Hypothalamus (tissue), 51 donors: ENCODE measurements at regions not wholly inside any gene's neighbourhood (a gene's known extent, or its start where the extent isn't known, plus 50 kb on each side); places are given as distances from the start of the nearest gene placed in this dataset.
A peak's percentile ranks its signal among the peaks of the same experiment; 100 is the strongest.
"Not testable (repeated sequence)": the region's sequence is repeated elsewhere in the genome, so short reads cannot be mapped to it uniquely, and the experiment has no call there.

Source experiments
- DNase-seq, 51 donors: peaks; one replicate each; lab custom pipeline; 2025; lab: John Stamatoyannopoulos, UW

DNA sequence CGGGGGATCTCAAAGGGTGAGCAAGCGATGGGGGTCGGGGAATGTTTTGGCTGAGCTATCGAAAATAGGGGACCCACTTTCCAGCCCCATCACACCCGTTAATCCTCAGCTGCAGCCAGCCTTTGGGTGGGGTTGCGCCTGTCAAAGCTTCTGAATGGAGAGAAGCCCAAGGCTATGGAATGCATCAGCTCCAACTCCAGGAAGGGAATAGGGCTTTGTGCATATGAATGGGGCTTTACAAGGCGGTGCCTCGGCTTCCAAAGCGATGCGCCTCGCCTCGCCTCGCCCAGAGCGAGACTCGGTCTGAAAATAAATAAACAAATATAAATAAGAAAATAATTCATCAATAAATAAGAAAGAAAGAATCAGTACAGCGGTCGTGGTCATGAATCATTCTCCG lies 751.4 kb upstream of the DEFB115 start:
- no peak for DNase-seq

DNA sequence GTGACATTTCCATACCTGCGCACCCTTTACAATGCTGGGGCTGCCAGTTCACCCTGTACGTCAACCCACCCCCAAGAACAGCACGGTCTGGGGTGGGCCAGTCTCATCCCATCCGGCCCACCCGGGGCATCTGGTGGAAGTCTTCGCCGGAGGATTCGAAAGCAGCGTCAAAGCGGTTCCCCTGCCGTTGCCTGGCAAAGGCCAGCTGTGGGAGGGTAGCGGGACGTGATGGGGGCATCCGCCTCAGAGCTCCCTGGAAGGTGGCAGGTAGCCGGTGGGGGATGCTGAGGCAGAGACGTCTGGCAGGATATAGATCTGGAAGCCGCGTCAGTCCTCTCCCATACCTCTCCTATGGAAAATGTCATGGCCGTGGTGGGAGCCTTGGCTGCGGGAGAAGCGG lies 749.1 kb upstream of the DEFB115 start:
- DNase-seq = not testable (repeated sequence)

DNA sequence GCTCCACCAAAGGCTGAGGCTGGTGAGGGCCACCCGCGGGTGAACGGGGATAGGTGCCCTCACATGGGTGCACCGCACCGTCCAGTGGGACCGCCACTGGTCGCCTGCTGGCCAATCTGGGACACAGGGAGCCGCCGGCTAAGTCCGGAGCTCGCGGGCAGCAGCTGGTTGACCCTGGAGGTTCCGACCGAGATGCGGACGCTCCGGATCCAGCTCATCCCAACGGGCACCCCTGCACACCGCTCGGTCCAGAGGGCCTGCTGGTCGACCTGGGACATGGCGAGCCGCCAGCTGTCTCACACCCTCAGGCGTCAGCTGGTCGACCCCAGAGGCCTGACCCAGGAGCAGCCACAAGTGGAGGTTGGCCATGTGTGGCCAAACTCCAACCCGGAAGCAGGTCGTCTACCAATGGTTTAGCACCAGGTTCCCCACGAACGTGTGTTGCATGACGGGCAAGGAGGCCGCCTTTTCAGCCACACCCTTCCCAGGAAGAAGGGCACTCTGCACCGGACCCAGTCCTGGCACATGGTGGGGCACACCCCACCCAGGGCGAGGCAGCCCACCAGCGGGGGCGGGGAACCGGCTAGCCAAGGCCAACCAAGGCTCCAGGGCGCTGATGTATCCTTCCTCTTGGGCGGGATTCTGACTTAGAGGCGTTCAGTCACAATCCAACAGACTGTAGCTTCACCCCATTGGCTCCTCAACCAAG lies 746.0 kb upstream of the DEFB115 start:
- no peak for DNase-seq

DNA sequence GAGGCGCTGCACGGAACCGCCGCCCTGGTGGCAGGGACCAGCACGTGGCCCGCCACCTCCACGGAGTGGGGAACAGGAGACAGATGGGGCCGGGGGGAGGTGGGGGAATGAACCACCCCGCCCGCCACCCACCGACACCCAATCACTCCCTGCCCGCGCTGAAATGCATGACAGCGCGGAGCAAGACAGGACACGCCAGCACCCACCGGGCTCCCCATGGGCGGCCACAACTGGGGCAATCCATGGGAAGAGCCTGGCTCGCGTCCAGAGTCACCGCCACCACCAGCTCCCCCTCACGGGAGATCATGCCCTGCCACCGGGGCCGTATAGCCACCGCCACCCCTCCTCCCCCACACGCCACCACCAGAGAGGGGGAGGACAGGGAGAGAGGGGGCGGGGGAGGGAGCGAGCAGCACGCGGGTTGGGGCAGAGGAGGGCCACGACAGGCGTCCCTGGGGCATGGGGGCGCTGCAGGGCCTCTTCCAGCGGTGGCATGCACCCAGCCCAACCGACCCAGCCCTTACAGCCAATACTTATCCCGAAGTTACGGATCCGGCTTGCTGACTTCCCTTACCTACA lies 744.3 kb upstream of the DEFB115 start:
- DNase-seq = no peak

DNA sequence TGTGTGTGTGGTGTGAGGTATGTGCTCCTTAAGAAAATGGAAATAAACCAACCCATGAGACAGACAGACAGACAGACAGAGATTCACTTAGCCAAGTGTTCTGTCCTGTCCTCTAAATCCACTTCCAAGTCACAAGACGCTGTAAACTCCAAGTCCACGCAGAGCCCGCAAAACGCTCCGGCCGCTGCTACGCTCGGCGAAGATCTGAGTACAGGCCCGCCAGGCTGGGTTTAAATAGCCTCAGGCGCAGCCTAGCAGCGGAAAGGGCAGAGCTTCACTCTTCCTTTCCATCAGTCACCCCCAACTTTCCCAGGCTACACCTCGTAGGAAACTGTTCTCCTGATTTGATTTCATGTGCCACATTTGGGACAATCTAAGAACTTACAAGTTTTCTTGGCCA lies 741.5 kb upstream of the DEFB115 start:
- not testable (repeated sequence) for DNase-seq

DNA sequence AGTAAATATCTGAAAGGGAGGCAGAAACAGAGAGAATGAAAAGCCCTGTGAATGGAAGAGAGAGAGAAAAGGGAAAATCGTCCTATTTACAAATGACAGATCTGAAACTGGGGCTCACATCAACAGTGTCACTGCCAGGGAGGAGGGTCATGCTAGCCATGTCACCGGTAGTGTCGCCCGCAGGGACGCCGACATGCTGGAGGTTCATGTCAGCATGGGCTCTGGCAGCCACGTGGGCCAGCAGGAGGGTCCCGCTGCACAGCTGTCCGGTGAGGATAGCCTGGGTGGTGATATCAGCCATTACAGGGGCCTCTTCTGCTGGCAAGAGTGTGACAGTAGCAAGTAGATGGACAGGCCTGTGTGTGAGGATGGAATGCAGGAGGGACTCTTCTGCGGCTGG lies 738.6 kb upstream of the DEFB115 start:
- not testable (repeated sequence) for DNase-seq

DNA sequence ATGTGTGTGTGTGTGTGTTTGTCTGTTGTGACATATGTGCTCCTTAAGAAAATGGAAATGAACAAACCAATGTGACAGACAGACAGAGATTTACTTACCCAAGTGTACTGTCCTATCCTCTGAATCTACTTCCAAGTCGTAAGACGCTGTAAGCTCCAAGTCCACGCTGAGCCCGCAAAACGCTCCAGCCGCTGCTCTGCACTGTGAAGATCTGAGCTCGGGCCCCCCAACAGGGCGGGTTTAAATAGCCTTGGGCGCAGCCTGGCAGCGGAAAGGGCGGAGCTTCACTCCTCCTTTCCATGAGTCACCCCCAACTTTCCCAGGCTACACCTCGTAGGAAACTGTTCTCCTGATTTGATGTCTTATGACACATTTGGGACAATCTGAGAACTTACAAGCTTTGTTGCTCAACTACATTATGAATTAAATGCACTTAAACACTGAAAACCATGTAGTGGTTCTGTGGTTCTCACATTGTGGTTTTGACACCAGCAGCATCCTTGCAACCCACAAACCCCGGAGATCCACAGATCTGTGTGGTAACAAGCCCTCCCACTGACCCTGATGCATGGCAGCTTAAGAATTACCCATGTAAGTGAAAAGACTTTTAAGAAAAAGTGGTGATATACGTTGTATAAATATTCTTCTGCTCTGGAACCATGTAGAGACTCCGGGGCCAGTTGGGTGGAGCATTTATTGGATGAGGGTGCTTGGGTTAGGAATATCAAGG lies 735.6 kb upstream of the DEFB115 start:
- not testable (repeated sequence) for DNase-seq

DNA sequence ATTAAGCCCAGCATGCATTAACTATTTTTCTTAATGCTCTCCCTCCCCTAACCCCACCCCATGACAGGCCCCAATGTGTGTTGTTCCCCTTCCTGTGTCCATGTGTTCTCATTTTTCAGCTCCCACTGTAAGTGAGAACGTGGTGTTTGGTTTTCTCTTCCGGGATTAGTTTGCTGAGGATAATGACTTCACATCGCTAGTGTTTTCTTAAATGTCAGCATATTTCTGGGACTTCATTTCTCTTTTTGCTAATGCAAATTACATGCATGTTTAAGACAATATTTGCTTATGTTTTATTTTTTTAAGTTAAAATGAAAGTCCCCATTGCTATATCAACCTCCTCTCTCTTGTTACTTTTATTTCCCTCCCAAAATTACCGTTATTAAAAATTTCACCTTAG lies 733.3 kb upstream of the DEFB115 start:
- not testable (repeated sequence) for DNase-seq

DNA sequence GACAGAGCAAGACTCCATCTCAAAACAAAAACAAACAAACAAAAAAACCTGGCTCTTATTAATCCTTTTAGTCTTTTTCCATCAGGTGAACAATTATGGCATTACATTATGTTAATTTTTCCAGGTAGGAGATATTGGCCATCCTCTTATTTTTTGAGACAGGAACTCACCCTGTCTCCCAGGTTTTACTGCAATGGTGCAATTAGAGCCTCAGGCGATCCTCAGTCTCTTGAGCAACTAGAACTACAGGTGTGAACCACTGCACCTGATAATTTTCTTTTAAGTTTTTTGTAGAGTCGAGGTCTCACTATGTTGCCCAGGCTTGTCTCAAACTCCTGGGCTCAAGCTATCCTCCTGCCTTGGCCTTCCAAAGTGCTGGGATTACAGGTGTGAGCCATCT lies 732.7 kb upstream of the DEFB115 start:
- DNase-seq = not testable (repeated sequence)

DNA sequence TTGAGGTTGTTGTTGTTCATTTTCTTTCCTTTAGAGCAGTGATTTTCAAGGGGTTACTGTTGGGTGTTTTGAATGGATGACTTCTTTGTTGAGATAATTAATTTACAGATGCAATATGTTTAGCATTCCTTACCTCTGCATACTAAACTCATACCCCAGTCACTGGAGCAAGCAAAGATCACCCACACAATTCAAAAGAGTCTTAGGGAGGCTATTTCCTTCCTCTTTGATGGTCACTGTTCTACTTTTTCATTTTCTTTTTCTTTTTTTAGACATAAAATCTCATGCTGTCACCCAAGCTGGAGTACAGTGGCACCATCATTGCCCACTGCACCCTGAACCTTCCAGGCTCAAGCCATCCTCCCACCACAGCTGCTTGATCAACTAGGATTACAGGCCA lies 723.8 kb upstream of the DEFB115 start:
- not testable (repeated sequence) for DNase-seq

DNA sequence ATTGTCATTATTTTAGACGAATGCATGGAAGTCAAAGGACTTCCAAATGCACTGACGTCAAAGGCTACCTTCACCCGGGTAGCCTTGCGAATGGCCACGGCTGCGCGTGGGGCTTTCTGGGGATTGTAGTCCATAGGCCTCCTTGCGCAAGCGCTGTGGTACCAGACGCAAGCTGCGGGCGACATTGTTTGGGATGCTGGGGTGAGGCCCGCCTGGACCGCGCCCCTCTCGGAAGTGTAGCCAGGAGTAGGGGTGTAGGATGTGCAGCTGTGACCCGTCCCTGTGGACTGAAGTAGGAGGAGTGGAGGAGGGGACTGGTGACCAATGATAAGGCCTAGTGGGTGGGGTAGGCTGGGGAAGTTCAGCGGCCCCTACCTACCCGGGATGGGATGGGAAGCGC lies 720.0 kb upstream of the DEFB115 start:
- peak in 40 of 51 donors; percentile 4 to 77 (median 42) for DNase-seq

DNA sequence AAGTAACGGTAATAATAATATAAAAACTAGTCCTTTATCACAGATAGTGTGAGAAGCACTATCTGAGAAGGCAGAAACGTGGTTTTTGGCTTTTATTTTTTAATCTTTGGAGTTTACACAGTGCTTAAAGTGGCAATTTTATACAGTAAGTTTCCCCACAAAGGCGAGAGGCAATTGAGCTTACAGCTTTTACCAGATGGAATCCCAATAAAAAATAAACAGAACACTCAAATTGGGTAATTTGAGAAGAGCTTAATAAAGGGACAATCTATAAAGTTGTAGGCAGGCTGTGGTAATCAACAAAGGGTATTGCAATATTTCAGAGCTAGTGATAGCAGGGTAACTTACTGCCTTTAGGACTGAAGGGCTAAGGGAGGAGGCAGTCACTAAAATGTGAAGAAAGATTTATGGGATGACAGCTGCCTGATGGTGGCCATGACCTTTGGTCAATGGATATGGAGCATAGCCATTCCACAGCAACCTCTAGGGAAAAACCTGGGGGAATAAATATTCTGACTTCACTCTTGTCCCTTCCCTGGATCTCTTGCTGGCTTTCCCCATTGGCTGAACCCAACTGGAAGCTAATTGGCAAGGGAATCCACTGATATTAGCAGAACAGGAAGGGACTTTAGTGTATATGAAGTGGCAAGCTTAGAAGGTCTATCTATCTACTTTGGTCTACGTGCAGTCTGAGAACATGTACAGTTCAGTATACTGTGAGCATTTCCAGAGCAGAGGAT lies 717.0 kb upstream of the DEFB115 start:
- DNase-seq = not testable (repeated sequence)

DNA sequence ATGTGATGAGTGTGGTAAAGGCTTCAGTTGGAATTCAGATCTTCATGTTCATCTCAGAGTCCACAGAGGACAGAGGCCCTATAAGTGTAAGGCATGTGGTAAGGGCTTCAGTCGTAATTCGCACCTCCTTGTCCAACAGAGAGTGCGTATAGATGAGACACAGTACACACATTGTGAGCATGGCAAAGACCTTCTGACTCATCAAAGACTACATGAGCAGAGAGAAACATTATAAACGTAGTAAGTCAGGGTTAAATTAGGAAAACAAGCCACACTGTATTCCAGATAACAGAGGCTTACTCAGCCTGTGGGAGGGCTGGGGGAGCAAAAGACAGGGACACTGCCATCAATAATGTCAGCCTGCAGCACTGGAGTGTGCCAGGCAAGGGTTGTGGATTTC lies 706.2 kb upstream of the DEFB115 start:
- DNase-seq = not testable (repeated sequence)

DNA sequence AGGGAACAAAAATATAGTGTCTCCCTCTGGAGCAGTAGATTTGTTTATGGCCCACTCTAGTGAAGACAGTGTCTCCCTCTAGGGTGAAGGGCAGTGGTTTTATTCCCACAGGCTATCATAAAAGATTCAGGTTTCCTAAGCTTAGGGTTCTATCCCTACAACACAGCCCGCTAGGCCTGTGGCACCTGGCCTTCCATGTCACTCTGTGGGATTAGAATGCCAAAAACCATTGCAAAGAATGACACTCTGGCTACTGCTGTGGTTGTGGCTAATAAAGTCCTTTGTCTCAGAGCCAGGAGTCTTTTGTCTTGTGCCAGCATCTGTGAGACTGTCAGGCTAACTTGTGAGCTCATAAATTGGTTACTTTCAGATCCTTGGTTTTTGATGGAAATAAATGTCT lies 700.7 kb upstream of the DEFB115 start:
- not testable (repeated sequence) for DNase-seq

DNA sequence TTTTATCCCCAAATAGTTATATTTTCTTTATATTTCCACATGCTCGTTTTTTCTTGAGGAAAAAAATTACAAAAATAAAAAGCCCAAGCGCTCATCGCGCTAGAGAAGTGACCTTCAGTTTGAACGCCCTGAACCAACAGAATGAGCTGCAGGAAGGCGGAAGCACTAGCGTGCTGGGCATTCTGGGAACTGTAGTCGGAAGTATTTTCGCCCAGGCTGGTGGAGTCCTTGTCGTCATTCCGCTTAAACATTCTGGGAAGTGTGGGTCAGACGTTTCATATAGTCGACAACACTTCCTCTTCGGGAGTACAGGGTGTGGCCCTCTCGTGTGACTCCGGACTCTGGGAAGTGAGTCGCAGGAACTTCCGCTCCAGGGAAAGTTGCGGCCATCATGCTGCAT lies 692.4 kb upstream of the DEFB115 start:
- DNase-seq = not testable (repeated sequence)

DNA sequence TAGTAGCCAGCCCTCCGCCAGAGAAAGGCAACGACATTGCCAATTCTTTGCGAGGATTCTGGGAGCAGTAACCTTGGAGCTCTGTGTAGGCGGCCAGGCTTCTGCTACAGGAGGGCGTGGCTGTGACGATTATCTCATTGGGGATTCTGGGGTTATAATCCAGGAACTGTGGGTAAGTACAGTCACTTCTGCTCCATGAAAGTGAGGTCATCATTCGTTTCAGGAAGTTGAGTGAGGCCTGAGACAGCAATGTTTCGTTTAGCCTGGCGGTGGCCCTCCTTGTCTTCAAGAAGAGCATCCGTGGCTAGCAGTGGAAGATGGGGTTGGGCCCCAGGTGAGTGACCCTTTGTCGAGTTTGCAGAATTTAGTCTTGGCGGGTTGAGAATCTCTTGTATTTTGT lies 687.6 kb upstream of the DEFB115 start:
- DNase-seq = not testable (repeated sequence)

DNA sequence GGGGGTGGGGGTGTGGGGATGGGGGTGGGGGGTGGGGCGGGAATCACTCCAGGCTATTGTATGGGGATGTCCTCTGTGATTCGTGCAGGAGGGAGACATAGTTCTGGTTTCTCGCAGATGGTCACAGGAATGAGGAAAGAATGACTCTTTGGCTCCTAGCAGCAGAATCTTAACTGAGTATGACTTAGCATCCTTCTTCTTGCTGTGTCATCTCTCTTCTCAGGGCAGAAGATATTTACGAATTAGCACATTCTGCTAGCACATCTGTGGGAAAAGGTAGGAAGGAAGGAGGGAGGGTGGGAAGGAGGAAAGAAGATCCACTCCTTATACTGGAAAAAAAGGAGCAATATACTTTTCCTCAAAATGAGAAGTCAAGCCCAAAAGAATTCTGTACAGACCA lies 686.8 kb upstream of the DEFB115 start:
- DNase-seq = not testable (repeated sequence)

DNA sequence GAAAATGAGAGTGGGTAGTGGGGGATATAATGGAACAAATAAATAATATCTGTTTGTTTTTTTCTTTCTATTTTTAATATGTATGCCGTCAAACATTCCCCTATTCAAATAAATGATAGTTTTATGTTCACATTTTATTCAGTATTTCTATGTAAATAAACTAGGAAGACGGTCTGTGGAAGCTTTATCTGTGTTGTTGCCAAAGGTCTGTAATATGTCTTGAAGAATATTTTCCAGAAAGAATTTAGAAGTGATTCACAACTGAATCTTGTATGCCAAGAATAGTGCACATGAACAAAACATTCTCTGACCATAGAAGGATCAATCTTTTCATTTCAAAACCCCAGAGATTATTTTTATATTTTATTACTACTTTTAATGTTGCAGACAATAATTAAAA lies 683.1 kb upstream of the DEFB115 start:
- DNase-seq = not testable (repeated sequence)

DNA sequence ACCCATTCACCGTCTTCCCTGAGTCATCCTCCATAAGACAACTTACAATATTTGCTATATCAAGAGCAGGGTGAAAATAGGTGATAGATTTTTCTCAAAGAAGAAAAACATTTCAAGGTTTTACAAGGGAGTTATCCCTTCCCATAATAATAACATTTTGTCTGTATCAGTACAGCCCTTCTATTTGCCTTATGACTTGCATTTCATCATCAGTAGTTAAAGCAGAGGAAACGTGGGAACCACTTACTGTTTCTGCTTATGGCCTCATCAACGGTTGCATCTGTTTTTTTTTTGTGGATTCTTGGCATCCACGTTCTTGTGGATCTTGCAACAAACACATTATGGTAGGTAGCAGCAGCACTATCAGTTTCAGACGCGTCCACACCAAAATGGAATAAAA lies 678.4 kb upstream of the DEFB115 start:
- DNase-seq = not testable (repeated sequence)

DNA sequence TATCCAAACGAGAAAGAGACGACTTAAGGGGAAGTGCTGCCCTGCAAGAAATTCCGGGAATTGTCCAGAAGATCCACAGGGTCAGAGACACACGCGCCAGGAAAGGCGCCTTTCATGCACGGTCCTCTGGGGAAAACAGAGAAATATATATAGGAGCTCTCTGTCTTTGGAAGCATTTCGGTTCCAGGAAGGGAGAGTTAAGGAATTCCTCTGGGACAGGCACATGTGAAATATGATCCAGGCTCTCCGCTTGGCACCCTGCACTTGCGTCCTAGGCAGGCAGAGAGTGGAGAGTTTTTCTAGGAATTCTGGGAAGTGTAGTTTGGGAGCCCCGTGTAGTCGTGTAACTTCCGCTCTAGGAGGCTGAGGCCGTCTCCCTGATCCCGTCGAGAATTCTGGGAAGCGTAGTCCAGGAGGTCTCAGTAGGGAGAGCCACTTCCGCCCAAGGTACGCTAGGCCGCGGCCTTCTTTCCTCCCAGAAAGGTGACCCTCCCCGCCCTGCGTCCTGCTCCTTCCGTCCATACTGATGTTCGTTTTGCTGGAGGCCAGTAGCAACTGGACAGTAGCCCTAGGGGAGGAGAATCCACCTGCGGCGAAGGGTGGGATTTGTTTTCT lies 677.5 kb upstream of the DEFB115 start:
- peak in 44 of 51 donors; percentile 3 to 84 (median 52) for DNase-seq

DNA sequence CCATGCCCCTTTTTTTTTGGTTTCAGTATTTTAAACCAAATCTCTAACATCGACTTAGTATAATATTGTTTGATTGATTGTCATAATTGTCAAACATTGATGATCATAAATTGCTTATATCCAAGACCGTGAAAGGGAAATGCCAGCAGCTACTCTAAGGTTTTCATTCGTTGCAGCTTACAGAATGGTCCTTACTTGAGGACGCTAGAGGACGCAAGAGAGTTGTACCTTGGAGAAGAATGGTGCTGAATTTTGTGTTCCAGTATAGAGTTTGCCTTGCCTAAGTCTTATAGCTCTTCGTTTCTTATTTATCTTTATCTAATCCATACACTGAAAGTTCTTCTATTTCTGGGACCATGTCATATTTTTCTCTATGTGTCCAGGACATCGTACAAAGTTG lies 675.6 kb upstream of the DEFB115 start:
- DNase-seq = peak in 2 of 51 donors; percentile 2 to 3
